ENCODE measurements at regions not wholly inside any gene's neighbourhood (a gene's known extent, or its start where the extent isn't known, plus 50 kb on each side); places are given as distances from the start of the nearest gene placed in this dataset.

DNA sequence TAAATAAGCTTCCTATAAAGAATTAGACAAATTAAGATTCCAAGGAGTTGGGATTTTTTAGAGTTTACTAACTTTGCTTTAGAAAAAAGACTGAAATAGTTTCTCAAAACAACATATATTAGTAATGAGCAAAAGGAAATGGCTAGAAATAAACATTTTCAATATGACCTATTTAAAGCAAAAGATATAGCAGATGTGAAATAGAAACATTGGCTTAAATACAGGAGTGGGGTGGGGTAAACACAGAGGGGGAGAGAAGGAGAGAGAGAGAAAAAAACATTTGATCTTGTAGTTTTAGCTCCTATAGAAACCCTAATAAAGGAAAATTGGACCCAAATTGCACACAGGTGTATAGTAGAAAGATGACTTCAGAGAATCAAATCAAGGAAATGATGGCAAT lies 794.5 kb downstream of the MED13L start:
- no peak for TF ChIP-seq TAF1 (IDR thresholded peaks at IDR 0.05; ENCODE audit: low read depth)
- no peak for TF ChIP-seq NFIC (IDR thresholded peaks at IDR 0.05)
- TF ChIP-seq REST (IDR thresholded peaks at IDR 0.05; ENCODE audit: low read depth) = no peak
- TF ChIP-seq TCF12 (IDR thresholded peaks at IDR 0.05; ENCODE audit: low read depth) = no peak
- TF ChIP-seq EP300 (IDR thresholded peaks at IDR 0.05; ENCODE audit: borderline replicate concordance) = no peak
- TF ChIP-seq CEBPB (IDR thresholded peaks at IDR 0.05) = no peak
- no peak for TF ChIP-seq CREB1 (IDR thresholded peaks at IDR 0.05; ENCODE audit: low read depth)
- no peak for TF ChIP-seq YY1 (IDR thresholded peaks at IDR 0.05; ENCODE audit: low read depth)
- TF ChIP-seq, protein P1, sequence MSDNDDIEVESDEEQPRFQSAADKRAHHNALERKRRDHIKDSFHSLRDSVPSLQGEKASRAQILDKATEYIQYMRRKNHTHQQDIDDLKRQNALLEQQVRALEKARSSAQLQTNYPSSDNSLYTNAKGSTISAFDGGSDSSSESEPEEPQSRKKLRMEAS (IDR thresholded peaks at IDR 0.05) = no peak
- no peak for TF ChIP-seq TEAD4 (IDR thresholded peaks at IDR 0.05)
- no peak for TF ChIP-seq USF1 (IDR thresholded peaks at IDR 0.05)
- TF ChIP-seq FOXM1 (IDR thresholded peaks at IDR 0.05; ENCODE audit: borderline replicate concordance, low read depth) = no peak
- no peak for TF ChIP-seq RAD21 (IDR thresholded peaks at IDR 0.05; ENCODE audit: low read depth)
- no peak for TF ChIP-seq EGR1 (IDR thresholded peaks at IDR 0.05)
- TF ChIP-seq ZBTB7A (IDR thresholded peaks at IDR 0.05; ENCODE audit: low read depth) = no peak

DNA sequence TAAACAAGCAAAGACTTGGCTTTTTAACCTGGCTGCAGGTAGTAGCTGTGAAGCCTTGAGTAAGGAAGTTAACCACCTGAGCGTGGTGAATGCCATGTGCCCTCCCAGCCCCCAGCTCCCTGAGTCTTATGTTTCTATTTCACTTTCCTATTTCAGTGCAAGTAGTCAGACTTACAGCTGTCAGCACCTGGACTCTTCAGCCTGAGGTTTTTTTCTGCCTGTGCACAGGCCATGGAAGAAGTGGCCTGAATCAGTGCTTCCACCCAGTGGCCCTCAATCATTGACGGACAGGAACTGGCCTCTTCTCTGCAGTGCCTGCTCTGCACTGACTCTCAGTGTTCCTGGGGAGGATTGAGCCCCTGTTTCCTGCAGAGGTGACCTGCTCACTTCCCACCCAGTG lies 796.4 kb downstream of the MED13L start:
- TF ChIP-seq EGR1 (IDR thresholded peaks at IDR 0.05) (no peak), TEAD4 (IDR thresholded peaks at IDR 0.05) (no peak), REST (IDR thresholded peaks at IDR 0.05; ENCODE audit: low read depth) (no peak), FOXM1 (IDR thresholded peaks at IDR 0.05; ENCODE audit: borderline replicate concordance, low read depth) (no peak), CEBPB (IDR thresholded peaks at IDR 0.05) (no peak), USF1 (IDR thresholded peaks at IDR 0.05) (no peak), TCF12 (IDR thresholded peaks at IDR 0.05; ENCODE audit: low read depth) (no peak)
- TF ChIP-seq, protein P1 (IDR thresholded peaks at IDR 0.05) = no peak

DNA sequence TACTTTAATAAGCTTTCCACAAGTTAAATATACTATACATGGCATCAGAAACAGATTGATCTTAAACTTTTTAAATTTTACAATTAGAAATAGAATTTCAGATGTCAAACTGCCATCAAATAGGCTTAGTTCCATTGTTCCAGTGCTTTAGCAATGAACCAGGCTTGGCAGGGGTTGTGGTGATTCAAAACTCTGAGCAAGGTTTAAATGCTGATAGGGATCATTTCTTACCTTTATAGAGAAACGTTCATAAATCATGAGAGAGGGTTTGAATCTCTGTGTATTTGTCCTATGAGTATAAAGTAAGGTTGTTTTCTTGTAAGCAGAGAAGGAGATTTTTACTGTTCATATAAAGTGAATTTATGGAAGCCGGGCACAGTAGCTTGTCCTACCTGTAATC lies 794.5 kb upstream of the TBX3 start:
- no peak for TF ChIP-seq ZBTB7A (IDR thresholded peaks at IDR 0.05; ENCODE audit: low read depth)
- TF ChIP-seq USF1 (IDR thresholded peaks at IDR 0.05) = no peak
- TF ChIP-seq TEAD4 (IDR thresholded peaks at IDR 0.05) = no peak
- no peak for TF ChIP-seq FOXM1 (IDR thresholded peaks at IDR 0.05; ENCODE audit: borderline replicate concordance, low read depth)
- TF ChIP-seq EGR1 (IDR thresholded peaks at IDR 0.05) = no peak
- no peak for TF ChIP-seq CREB1 (IDR thresholded peaks at IDR 0.05; ENCODE audit: low read depth)
- TF ChIP-seq TCF12 (IDR thresholded peaks at IDR 0.05; ENCODE audit: low read depth) = no peak
- TF ChIP-seq, protein P1 (IDR thresholded peaks at IDR 0.05) = no peak
- TF ChIP-seq CEBPB (IDR thresholded peaks at IDR 0.05) = no peak
- no peak for TF ChIP-seq REST (IDR thresholded peaks at IDR 0.05; ENCODE audit: low read depth)
- no peak for TF ChIP-seq EP300 (IDR thresholded peaks at IDR 0.05; ENCODE audit: borderline replicate concordance)
- TF ChIP-seq YY1 (IDR thresholded peaks at IDR 0.05; ENCODE audit: low read depth) = no peak
